ENCODE measurements at regions not wholly inside any gene's neighbourhood (a gene's known extent, or its start where the extent isn't known, plus 50 kb on each side); places are given as distances from the start of the nearest gene placed in this dataset.
"Not testable (repeated sequence)": the region's sequence is repeated elsewhere in the genome, so short reads cannot be mapped to it uniquely, and the experiment has no call there.

- Mint-ChIP-seq H3K36me3 (ENCODE audit: low read depth, unreplicated experiment) (peaks cover 7% of the 10 kb centered on the region), H3K9me3 (ENCODE audit: unreplicated experiment) (peaks cover 40% of the 10 kb centered on the region)
These were observed 1503.5 kb downstream of the UQCRFS1 start for GRCh38 chr19:27709496-27709895.

GRCh38 chr19:27708986-27709385, 1504.0 kb downstream of the UQCRFS1 start:
- H3K4me3 Mint-ChIP-seq (ENCODE audit: unreplicated experiment); H3K27me3 Mint-ChIP-seq (ENCODE audit: unreplicated experiment); DNase-seq (ENCODE audit: low spot score); H3K36me3 Mint-ChIP-seq (ENCODE audit: low read depth, unreplicated experiment); H3K27ac Mint-ChIP-seq (ENCODE audit: unreplicated experiment); H3K4me1 Mint-ChIP-seq (ENCODE audit: unreplicated experiment): not testable (repeated sequence)
- peaks cover 40% of the 10 kb centered on the region for H3K9me3 Mint-ChIP-seq (ENCODE audit: unreplicated experiment)

More at GRCh38 chr19:27709496-27709895, 1503.5 kb downstream of the UQCRFS1 start:
- no peak for DNase-seq (ENCODE audit: low spot score)
- no peaks in the 10 kb centered on the region for H3K4me1 Mint-ChIP-seq (ENCODE audit: unreplicated experiment)
- H3K27me3 Mint-ChIP-seq (ENCODE audit: unreplicated experiment): peaks cover 2% of the 10 kb centered on the region
- no peak overlapping the region for H3K4me3 Mint-ChIP-seq (ENCODE audit: unreplicated experiment)
- TF ChIP-seq CTCF (IDR thresholded peaks at IDR 0.05; ENCODE audit: unreplicated experiment): no peak
- no peak overlapping the region for H3K27ac Mint-ChIP-seq (ENCODE audit: unreplicated experiment)

- H3K27me3 Mint-ChIP-seq (ENCODE audit: unreplicated experiment); H3K27ac Mint-ChIP-seq (ENCODE audit: unreplicated experiment); H3K4me1 Mint-ChIP-seq (ENCODE audit: unreplicated experiment); H3K4me3 Mint-ChIP-seq (ENCODE audit: unreplicated experiment); H3K36me3 Mint-ChIP-seq (ENCODE audit: low read depth, unreplicated experiment); DNase-seq (ENCODE audit: low spot score): not testable (repeated sequence)
- H3K9me3 Mint-ChIP-seq (ENCODE audit: unreplicated experiment): peaks cover 43% of the 10 kb centered on the region
These were observed 1505.9 kb downstream of the UQCRFS1 start for GRCh38 chr19:27707026-27707425.

GRCh38 chr19:27705896-27706295, 1507.1 kb downstream of the UQCRFS1 start:
- Mint-ChIP-seq H3K36me3 (ENCODE audit: low read depth, unreplicated experiment) (peaks cover under 1% of the 10 kb centered on the region), H3K9me3 (ENCODE audit: unreplicated experiment) (peaks cover 34% of the 10 kb centered on the region), H3K27me3 (ENCODE audit: unreplicated experiment) (no peaks in the 10 kb centered on the region), H3K4me3 (ENCODE audit: unreplicated experiment) (no peak overlapping the region), H3K27ac (ENCODE audit: unreplicated experiment) (no peak overlapping the region), H3K4me1 (ENCODE audit: unreplicated experiment) (no peaks in the 10 kb centered on the region)
- no peak for TF ChIP-seq CTCF (IDR thresholded peaks at IDR 0.05; ENCODE audit: unreplicated experiment)
- no peak for DNase-seq (ENCODE audit: low spot score)

- H3K27ac Mint-ChIP-seq (ENCODE audit: unreplicated experiment): no peak overlapping the region
- H3K9me3 Mint-ChIP-seq (ENCODE audit: unreplicated experiment): peaks cover 61% of the 10 kb centered on the region
- H3K36me3 Mint-ChIP-seq (ENCODE audit: low read depth, unreplicated experiment): peaks cover 11% of the 10 kb centered on the region
- DNase-seq (ENCODE audit: low spot score): no peak
- no peaks in the 10 kb centered on the region for H3K4me1 Mint-ChIP-seq (ENCODE audit: unreplicated experiment)
- H3K4me3 Mint-ChIP-seq (ENCODE audit: unreplicated experiment): no peak overlapping the region
- peaks cover 5% of the 10 kb centered on the region for H3K27me3 Mint-ChIP-seq (ENCODE audit: unreplicated experiment)
- TF ChIP-seq CTCF (IDR thresholded peaks at IDR 0.05; ENCODE audit: unreplicated experiment): no peak
These were observed 1518.4 kb downstream of the UQCRFS1 start for GRCh38 chr19:27694361-27695055.

DNA sequence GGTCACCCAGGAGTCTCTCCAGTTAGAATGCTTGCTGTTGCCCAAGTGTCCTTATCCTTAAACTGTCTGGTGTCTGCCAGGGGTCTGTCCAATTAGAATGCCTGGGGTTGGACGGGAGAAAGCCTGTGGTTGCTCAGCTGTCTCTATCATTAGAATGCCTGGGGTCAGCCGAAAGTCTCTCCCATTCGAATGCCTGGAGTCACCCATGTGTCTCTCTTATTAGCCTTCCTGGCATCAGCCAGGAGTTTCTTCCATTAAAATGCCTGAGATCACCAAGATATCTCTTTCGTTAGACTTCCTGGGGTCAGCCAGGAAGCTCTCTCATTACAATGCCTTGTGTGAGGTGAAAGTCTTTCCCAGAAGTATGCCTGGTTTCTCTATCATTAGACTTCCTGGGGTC, 1521.0 kb downstream of the UQCRFS1 start:
- peaks cover 43% of the 10 kb centered on the region for H3K9me3 Mint-ChIP-seq (ENCODE audit: unreplicated experiment)

More for the DNA sequence above, 1521.0 kb downstream of the UQCRFS1 start:
- peaks cover 5% of the 10 kb centered on the region for H3K27me3 Mint-ChIP-seq (ENCODE audit: unreplicated experiment)
- no peak for TF ChIP-seq CTCF (IDR thresholded peaks at IDR 0.05; ENCODE audit: unreplicated experiment)
- peaks cover 11% of the 10 kb centered on the region for H3K36me3 Mint-ChIP-seq (ENCODE audit: low read depth, unreplicated experiment)
- H3K27ac Mint-ChIP-seq (ENCODE audit: unreplicated experiment): no peak overlapping the region
- no peaks in the 10 kb centered on the region for H3K4me1 Mint-ChIP-seq (ENCODE audit: unreplicated experiment)
- no peak overlapping the region for H3K4me3 Mint-ChIP-seq (ENCODE audit: unreplicated experiment)
- DNase-seq (ENCODE audit: low spot score): no peak
